ENCODE measurements at regions not wholly inside any gene's neighbourhood (a gene's known extent, or its start where the extent isn't known, plus 50 kb on each side); places are given as distances from the start of the nearest gene placed in this dataset.

- H2AFZ ChIP-seq (ENCODE audit: low read length), result no peak overlapping the region; the same call in 1 of the 2 replicates
- H3K79me2 ChIP-seq (ENCODE audit: control insufficient read depth in 1 of 2, insufficient read depth in 2 of 2, low read length in 2 of 2), result no peaks in the 10 kb centered on the region
- CTCF ChIA-PET (ENCODE audit: partially characterized antibody), result interaction anchor here (0.5 to 2.0 kb wide), 4 partner anchors 71 to 112 kb away, joined by 3 to 6 read pairs (median 3); no protein-coding TSS in a partner anchor
- no peak overlapping the region for H3K4me2 ChIP-seq (ENCODE audit: insufficient read depth in 1 of 2, low read depth in 2 of 2, low read length in 2 of 2)
- H3K23me2 ChIP-seq (ENCODE audit: low read depth, low read length), result no peaks in the 10 kb centered on the region
- no peak for DNase-seq (ENCODE audit: low read depth in 1 of 2, low spot score in 2 of 2)
- no peak overlapping the region for H3K56ac ChIP-seq (replicated peaks; ENCODE audit: insufficient read length, low read depth, low read length)
- H3K36me3 ChIP-seq (ENCODE audit: control insufficient read depth in 2 of 4, insufficient read depth in 4 of 4, low read length in 3 of 4), result no peaks in the 10 kb centered on the region
- H3K27ac ChIP-seq (ENCODE audit: low read depth, low read length), result no peak overlapping the region
- H2BK12ac ChIP-seq (ENCODE audit: low read depth, low read length), result no peak overlapping the region
- H2BK20ac ChIP-seq (ENCODE audit: low read length), result no peak overlapping the region
- no peak overlapping the region for H2BK120ac ChIP-seq (replicated peaks; ENCODE audit: low read depth, low read length)
- H3K9me3 ChIP-seq (ENCODE audit: insufficient read depth in 2 of 2, low read depth in 1 of 2, low read length in 1 of 2), result no peaks in the 10 kb centered on the region
- no peak for FAIRE-seq
- no peak overlapping the region; the same call in 1 of the 2 replicates for H4K8ac ChIP-seq (ENCODE audit: extremely low read depth, insufficient read depth, low read length)
- peaks cover 0 to 22% (median 6%) of the 10 kb centered on the region in 4 experiments; a peak in 5 of 7 replicates for H3K27me3 ChIP-seq (replicated peaks in 1 of 4; ENCODE audit: control insufficient read depth in 3 of 4, extremely low read depth in 1 of 4, insufficient read depth in 3 of 4, low read length in 3 of 4)
- no peak overlapping the region for H3K18ac ChIP-seq (ENCODE audit: extremely low read depth, low read length)
- 0 out of 2 replicates have a peak overlapping the region, but pooled peaks have one; percentile 42 for H2AK5ac ChIP-seq (ENCODE audit: low read depth, low read length)
- H4K20me1 ChIP-seq (replicated peaks in 1 of 2; ENCODE audit: control insufficient read depth in 1 of 2, insufficient read depth in 2 of 2, low read length in 2 of 2), result no peaks in the 10 kb centered on the region
- WGBS, 2 experiments (ENCODE audit: extremely low coverage in 1 of 2, insufficient coverage in 1 of 2, insufficient read length in 1 of 2, insufficient replicate concordance in 2 of 2, low coverage in 1 of 2, low lambda C conversion rate in 2 of 2, missing lambda C conversion rate in 1 of 2), result 90% methylated on average over 7 of the region's 7 CpGs; no CpG with 5 or more reads in 1 of the 2 experiments
- POLR2A ChIA-PET (ENCODE audit: partially characterized antibody), result interaction anchor here (0.6 to 1.2 kb wide), 4 partner anchors 13 to 258 kb away, joined by 3 to 5 read pairs (median 3); no protein-coding TSS in a partner anchor
- peaks cover 12 to 29% (median 16%) of the 10 kb centered on the region in 4 experiments for H3K4me1 ChIP-seq (replicated peaks in 1 of 4; ENCODE audit: control insufficient read depth in 3 of 4, insufficient read depth in 4 of 4, low read length in 3 of 4)
- H4K5ac ChIP-seq (ENCODE audit: insufficient read length, low read depth, low read length), result no peak overlapping the region
- TF ChIP-seq BCL11A (IDR thresholded peaks at IDR 0.05; ENCODE audit: low read depth in 2 of 2, low read length in 2 of 2) (no peak), GTF2F1 (IDR thresholded peaks at IDR 0.05; ENCODE audit: borderline replicate concordance, low read depth, low read length) (no peak), POU5F1 (IDR thresholded peaks at IDR 0.05; ENCODE audit: low read depth, low read length) (no peak)
- no peak overlapping the region for H4K91ac ChIP-seq (replicated peaks; ENCODE audit: insufficient read length, low read length)
- H2BK5ac ChIP-seq (ENCODE audit: low read depth, low read length), result no peak overlapping the region
- no peak overlapping the region for H3K23ac ChIP-seq (ENCODE audit: insufficient read length)
- no peak overlapping the region for H3K14ac ChIP-seq (ENCODE audit: insufficient read length)
- H3K9ac ChIP-seq (replicated peaks in 1 of 4; ENCODE audit: extremely low read depth in 1 of 4, low read depth in 3 of 4, low read length in 3 of 4), result no peak overlapping the region
- no peak overlapping the region for H3K4me3 ChIP-seq (ENCODE audit: extremely low read depth in 1 of 4, insufficient read depth in 2 of 4, low read depth in 3 of 4, low read length in 4 of 4)
- no peaks in the 10 kb centered on the region for H3K79me1 ChIP-seq (ENCODE audit: low read depth, low read length)
- H3K4ac ChIP-seq (replicated peaks; ENCODE audit: insufficient read length, low read depth, low read length), result no peak overlapping the region
- peak overlapping the region; percentile 4; the same call in 1 of the 2 replicates for H2BK15ac ChIP-seq (ENCODE audit: low read length)
Measured at GRCh38 chr1:22210636-22211035, 67.7 kb upstream of the WNT4 start.

Data from H1 (cell line).